ENCODE measurements at regions not wholly inside any gene's neighbourhood (a gene's known extent, or its start where the extent isn't known, plus 50 kb on each side); places are given as distances from the start of the nearest gene placed in this dataset.

DNA sequence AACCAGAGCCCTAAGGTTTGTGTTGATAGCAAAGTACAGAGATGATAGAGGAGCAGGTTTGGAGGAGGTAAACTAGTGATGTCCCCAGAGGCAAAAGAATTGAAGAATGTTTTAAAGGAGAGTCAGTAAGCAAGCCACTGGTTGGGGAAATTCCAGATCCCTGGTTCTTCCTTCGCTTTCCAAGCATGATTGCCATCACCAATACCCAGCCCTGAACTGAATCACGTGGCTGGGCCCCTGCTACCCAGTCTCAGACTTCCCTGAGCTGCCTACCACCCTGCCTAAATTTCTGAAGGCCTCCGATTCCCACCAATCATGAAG lies 95.3 kb upstream of the FOXN2 start (continued):
- TF ChIP-seq SOX13 (IDR thresholded peaks at IDR 0.05) (no peak), SOX13 (CRISPR knock-in tag; conservative IDR thresholded peaks at IDR 0.05 in 1 of 2, IDR thresholded peaks at IDR 0.05 in 1 of 2) (no peak), RBFOX2 (IDR thresholded peaks at IDR 0.05; ENCODE audit: low read depth, low read length) (no peak), U2AF2 (IDR thresholded peaks at IDR 0.05; ENCODE audit: low read depth, low read length) (no peak), ARID4A (CRISPR knock-in tag; IDR thresholded peaks at IDR 0.05; ENCODE audit: borderline replicate concordance) (no peak), ZNF616 (CRISPR knock-in tag; IDR thresholded peaks at IDR 0.05; ENCODE audit: low read depth) (no peak), ZBTB26 (CRISPR knock-in tag; IDR thresholded peaks at IDR 0.05; ENCODE audit: borderline replicate concordance) (no peak), ARNTL (CRISPR knock-in tag; IDR thresholded peaks at IDR 0.05) (no peak; the same call in 1 of the 2 replicates), ISL2 (CRISPR knock-in tag; IDR thresholded peaks at IDR 0.05) (no peak), NFYC (CRISPR knock-in tag; IDR thresholded peaks at IDR 0.05) (no peak), SOX5 (CRISPR knock-in tag; IDR thresholded peaks at IDR 0.05; ENCODE audit: borderline replicate concordance) (no peak), ZNF691 (CRISPR knock-in tag; IDR thresholded peaks at IDR 0.05; ENCODE audit: borderline replicate concordance, low read depth) (no peak), TCF7 (IDR thresholded peaks at IDR 0.05; ENCODE audit: low read depth) (no peak), HNF4G (IDR thresholded peaks at IDR 0.05; ENCODE audit: borderline replicate concordance, low read depth, low read length) (no peak), HNF4G (CRISPR knock-in tag; IDR thresholded peaks at IDR 0.05; ENCODE audit: borderline replicate concordance, low read depth) (no peak), FOXO4 (CRISPR knock-in tag; conservative IDR thresholded peaks at IDR 0.05) (no peak)
- TF ChIP-seq, protein P1, sequence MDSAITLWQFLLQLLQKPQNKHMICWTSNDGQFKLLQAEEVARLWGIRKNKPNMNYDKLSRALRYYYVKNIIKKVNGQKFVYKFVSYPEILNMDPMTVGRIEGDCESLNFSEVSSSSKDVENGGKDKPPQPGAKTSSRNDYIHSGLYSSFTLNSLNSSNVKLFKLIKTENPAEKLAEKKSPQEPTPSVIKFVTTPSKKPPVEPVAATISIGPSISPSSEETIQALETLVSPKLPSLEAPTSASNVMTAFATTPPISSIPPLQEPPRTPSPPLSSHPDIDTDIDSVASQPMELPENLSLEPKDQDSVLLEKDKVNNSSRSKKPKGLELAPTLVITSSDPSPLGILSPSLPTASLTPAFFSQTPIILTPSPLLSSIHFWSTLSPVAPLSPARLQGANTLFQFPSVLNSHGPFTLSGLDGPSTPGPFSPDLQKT (CRISPR knock-in tag; IDR thresholded peaks at IDR 0.05; ENCODE audit: borderline replicate concordance) = no peak
- TF ChIP-seq, protein P2, sequence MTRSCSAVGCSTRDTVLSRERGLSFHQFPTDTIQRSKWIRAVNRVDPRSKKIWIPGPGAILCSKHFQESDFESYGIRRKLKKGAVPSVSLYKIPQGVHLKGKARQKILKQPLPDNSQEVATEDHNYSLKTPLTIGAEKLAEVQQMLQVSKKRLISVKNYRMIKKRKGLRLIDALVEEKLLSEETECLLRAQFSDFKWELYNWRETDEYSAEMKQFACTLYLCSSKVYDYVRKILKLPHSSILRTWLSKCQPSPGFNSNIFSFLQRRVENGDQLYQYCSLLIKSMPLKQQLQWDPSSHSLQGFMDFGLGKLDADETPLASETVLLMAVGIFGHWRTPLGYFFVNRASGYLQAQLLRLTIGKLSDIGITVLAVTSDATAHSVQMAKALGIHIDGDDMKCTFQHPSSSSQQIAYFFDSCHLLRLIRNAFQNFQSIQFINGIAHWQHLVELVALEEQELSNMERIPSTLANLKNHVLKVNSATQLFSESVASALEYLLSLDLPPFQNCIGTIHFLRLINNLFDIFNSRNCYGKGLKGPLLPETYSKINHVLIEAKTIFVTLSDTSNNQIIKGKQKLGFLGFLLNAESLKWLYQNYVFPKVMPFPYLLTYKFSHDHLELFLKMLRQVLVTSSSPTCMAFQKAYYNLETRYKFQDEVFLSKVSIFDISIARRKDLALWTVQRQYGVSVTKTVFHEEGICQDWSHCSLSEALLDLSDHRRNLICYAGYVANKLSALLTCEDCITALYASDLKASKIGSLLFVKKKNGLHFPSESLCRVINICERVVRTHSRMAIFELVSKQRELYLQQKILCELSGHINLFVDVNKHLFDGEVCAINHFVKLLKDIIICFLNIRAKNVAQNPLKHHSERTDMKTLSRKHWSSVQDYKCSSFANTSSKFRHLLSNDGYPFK (CRISPR knock-in tag; IDR thresholded peaks at IDR 0.05; ENCODE audit: borderline replicate concordance) = no peak
